ENCODE measurements at regions not wholly inside any gene's neighbourhood (a gene's known extent, or its start where the extent isn't known, plus 50 kb on each side); places are given as distances from the start of the nearest gene placed in this dataset.

- Histone ChIP-seq H3K4me2 (ENCODE audit: low read depth, low read length, poor library complexity, severe bottlenecking) (no peak overlapping the region), H3K4me1 (ENCODE audit: low read length) (no peaks in the 10 kb centered on the region), H4K20me1 (ENCODE audit: insufficient read depth, low read depth, low read length) (no peaks in the 10 kb centered on the region), H3K4me3 (ENCODE audit: low read length) (no peak overlapping the region), H3K27ac (ENCODE audit: low read length) (no peak overlapping the region), H3K27me3 (ENCODE audit: low read length) (0 out of 2 replicates have a peak, but pooled peaks cover 3% of the 10 kb centered on the region), H2AFZ (ENCODE audit: low read length) (no peak overlapping the region), H3K9me3 (ENCODE audit: low read length) (no peaks in the 10 kb centered on the region), H3K79me2 (ENCODE audit: low read length) (no peaks in the 10 kb centered on the region), H3K36me3 (ENCODE audit: insufficient read depth, low read length) (no peaks in the 10 kb centered on the region), H3K9ac (ENCODE audit: low read length) (no peak overlapping the region), H3K9me2 (replicated peaks; ENCODE audit: insufficient read depth, low read length) (no peaks in the 10 kb centered on the region)
- DNase-seq: no peak
Measured at GRCh38 chr3:194985031-194985578, 285.9 kb downstream of the XXYLT1 start.

GRCh38 chr3:194986208-194987043 lies 284.5 kb downstream of the XXYLT1 start:
- H4K20me1 ChIP-seq (ENCODE audit: insufficient read depth, low read depth, low read length): no peaks in the 10 kb centered on the region
- 0 out of 2 replicates have a peak, but pooled peaks cover 3% of the 10 kb centered on the region for H3K27me3 ChIP-seq (ENCODE audit: low read length)
- no peak for DNase-seq
- H3K79me2 ChIP-seq (ENCODE audit: low read length): no peaks in the 10 kb centered on the region
- H3K9me2 ChIP-seq (replicated peaks; ENCODE audit: insufficient read depth, low read length): no peaks in the 10 kb centered on the region
- no peaks in the 10 kb centered on the region for H3K36me3 ChIP-seq (ENCODE audit: insufficient read depth, low read length)
- H3K4me3 ChIP-seq (ENCODE audit: low read length): no peak overlapping the region
- no peaks in the 10 kb centered on the region for H3K9me3 ChIP-seq (ENCODE audit: low read length)
- H3K4me1 ChIP-seq (ENCODE audit: low read length): no peaks in the 10 kb centered on the region
- no peak overlapping the region for H2AFZ ChIP-seq (ENCODE audit: low read length)
- no peak overlapping the region for H3K9ac ChIP-seq (ENCODE audit: low read length)
- no peak overlapping the region for H3K4me2 ChIP-seq (ENCODE audit: low read depth, low read length, poor library complexity, severe bottlenecking)
- H3K27ac ChIP-seq (ENCODE audit: low read length): no peak overlapping the region

GRCh38 chr3:194987571-194988494 lies 283.1 kb downstream of the XXYLT1 start:
- no peak for DNase-seq
- no peak overlapping the region for H2AFZ ChIP-seq (ENCODE audit: low read length)

DNA sequence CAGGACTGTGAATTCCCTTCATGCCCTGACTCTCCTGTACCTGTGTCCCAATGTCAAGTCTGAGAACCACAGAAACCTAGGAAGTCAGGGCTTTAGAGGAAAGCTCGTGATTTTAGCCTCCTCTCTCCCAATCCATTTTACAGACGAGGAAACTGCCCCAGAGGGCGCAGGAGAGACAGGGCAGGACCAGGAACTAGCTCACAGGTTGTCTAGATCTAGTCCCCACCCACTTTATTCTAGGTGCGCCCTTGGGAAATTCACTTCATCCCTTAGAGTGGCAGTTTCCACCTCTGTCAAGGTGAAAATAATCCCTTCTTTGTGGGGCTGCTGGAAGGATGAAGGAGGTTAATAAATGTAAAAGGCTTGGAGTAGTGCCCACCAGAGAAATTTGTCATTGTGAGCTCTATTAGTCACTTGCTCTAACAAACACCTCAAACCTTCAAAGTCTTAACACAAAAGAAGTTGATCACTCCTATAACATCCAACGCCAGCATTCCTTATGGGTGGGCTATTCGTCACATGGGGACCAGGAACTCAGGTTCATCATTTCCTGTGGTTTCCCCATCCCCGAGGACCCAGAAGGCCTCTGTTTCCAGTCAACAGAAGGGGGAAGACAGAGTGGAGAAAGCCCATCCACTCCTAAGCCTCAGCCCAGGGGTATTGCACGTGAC lies 282.3 kb downstream of the XXYLT1 start:
- Histone ChIP-seq H3K9me2 (replicated peaks; ENCODE audit: insufficient read depth, low read length) (no peaks in the 10 kb centered on the region), H3K4me1 (ENCODE audit: low read length) (no peaks in the 10 kb centered on the region), H3K4me3 (ENCODE audit: low read length) (no peak overlapping the region), H3K4me2 (ENCODE audit: low read depth, low read length, poor library complexity, severe bottlenecking) (no peak overlapping the region), H3K27me3 (ENCODE audit: low read length) (no peaks in the 10 kb centered on the region), H3K9ac (ENCODE audit: low read length) (no peak overlapping the region), H3K36me3 (ENCODE audit: insufficient read depth, low read length) (no peaks in the 10 kb centered on the region), H3K9me3 (ENCODE audit: low read length) (no peaks in the 10 kb centered on the region), H2AFZ (ENCODE audit: low read length) (no peak overlapping the region), H3K79me2 (ENCODE audit: low read length) (no peaks in the 10 kb centered on the region), H4K20me1 (ENCODE audit: insufficient read depth, low read depth, low read length) (no peaks in the 10 kb centered on the region), H3K27ac (ENCODE audit: low read length) (no peak overlapping the region)
- DNase-seq: no peak

More at GRCh38 chr3:194987571-194988494, 283.1 kb downstream of the XXYLT1 start:
- Histone ChIP-seq H3K27ac (ENCODE audit: low read length) (no peak overlapping the region), H3K4me1 (ENCODE audit: low read length) (no peaks in the 10 kb centered on the region), H3K27me3 (ENCODE audit: low read length) (no peaks in the 10 kb centered on the region), H3K36me3 (ENCODE audit: insufficient read depth, low read length) (no peaks in the 10 kb centered on the region), H3K4me2 (ENCODE audit: low read depth, low read length, poor library complexity, severe bottlenecking) (no peak overlapping the region), H3K9ac (ENCODE audit: low read length) (no peak overlapping the region), H3K9me3 (ENCODE audit: low read length) (no peaks in the 10 kb centered on the region), H3K9me2 (replicated peaks; ENCODE audit: insufficient read depth, low read length) (no peaks in the 10 kb centered on the region), H3K4me3 (ENCODE audit: low read length) (no peak overlapping the region), H3K79me2 (ENCODE audit: low read length) (no peaks in the 10 kb centered on the region), H4K20me1 (ENCODE audit: insufficient read depth, low read depth, low read length) (no peaks in the 10 kb centered on the region)

- no peak overlapping the region for H3K4me3 ChIP-seq (ENCODE audit: low read length)
- no peaks in the 10 kb centered on the region for H3K79me2 ChIP-seq (ENCODE audit: low read length)
- H3K27ac ChIP-seq (ENCODE audit: low read length): no peak overlapping the region
- no peaks in the 10 kb centered on the region for H3K36me3 ChIP-seq (ENCODE audit: insufficient read depth, low read length)
- no peaks in the 10 kb centered on the region for H3K9me2 ChIP-seq (replicated peaks; ENCODE audit: insufficient read depth, low read length)
- no peak overlapping the region for H3K9ac ChIP-seq (ENCODE audit: low read length)
- DNase-seq: no peak
- H4K20me1 ChIP-seq (ENCODE audit: insufficient read depth, low read depth, low read length): no peaks in the 10 kb centered on the region
- H3K4me1 ChIP-seq (ENCODE audit: low read length): no peaks in the 10 kb centered on the region
- no peak overlapping the region for H2AFZ ChIP-seq (ENCODE audit: low read length)
- no peaks in the 10 kb centered on the region for H3K27me3 ChIP-seq (ENCODE audit: low read length)
- H3K4me2 ChIP-seq (ENCODE audit: low read depth, low read length, poor library complexity, severe bottlenecking): no peak overlapping the region
- no peaks in the 10 kb centered on the region for H3K9me3 ChIP-seq (ENCODE audit: low read length)
Measured at GRCh38 chr3:194989241-194989640, 281.7 kb downstream of the XXYLT1 start.

DNA sequence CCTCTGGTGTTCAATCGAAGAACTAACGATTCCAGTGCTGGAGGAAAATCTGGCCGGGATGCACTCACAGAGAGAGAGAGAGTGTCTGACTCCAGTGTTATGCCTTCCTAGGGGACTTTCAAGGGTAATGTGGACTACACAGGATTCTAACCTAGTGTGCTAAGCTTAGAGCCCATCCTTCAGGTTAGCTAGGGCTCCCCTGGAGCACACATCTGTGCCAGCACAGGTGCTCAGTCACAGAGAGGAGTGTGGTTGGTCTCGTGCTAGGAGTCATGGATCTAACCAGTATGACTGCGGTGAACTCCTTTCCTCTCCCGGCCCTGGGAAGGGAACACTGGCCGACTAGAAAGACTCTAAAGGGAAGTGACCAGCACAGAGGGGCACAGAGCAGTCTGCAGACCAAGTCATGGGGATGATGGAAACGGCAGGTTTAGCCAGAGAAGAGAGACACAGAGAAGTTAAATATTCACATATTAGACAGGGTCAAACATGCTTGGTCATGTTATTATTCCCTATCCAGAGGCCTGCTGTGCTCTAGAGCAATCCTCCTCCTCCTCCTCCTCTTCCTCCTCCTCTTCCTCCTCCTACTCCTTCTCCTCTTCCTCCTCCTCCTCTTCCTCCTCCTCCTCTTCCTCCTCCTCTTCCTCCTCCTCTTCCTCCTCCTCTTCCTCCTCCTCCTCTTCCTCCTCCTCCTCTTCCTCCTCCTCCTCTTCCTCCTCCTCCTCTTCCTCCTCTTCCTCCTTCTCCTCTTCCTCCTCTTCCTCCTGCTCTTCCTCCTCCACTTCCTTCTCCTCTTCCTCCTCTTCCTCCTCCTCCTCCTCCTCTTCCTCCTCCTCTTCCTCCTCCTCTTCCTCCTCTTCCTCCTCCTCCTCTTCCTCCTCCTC lies 280.3 kb downstream of the XXYLT1 start:
- H3K79me2 ChIP-seq (ENCODE audit: low read length): no peaks in the 10 kb centered on the region
- DNase-seq: no peak
- no peak overlapping the region for H3K27ac ChIP-seq (ENCODE audit: low read length)
- no peaks in the 10 kb centered on the region for H3K9me2 ChIP-seq (replicated peaks; ENCODE audit: insufficient read depth, low read length)
- no peaks in the 10 kb centered on the region for H3K9me3 ChIP-seq (ENCODE audit: low read length)
- H3K4me1 ChIP-seq (ENCODE audit: low read length): peaks cover 2% of the 10 kb centered on the region; the same call in 1 of the 2 replicates
- no peaks in the 10 kb centered on the region for H3K36me3 ChIP-seq (ENCODE audit: insufficient read depth, low read length)
- H3K9ac ChIP-seq (ENCODE audit: low read length): no peak overlapping the region
- no peak overlapping the region for H3K4me3 ChIP-seq (ENCODE audit: low read length)
- H4K20me1 ChIP-seq (ENCODE audit: insufficient read depth, low read depth, low read length): no peaks in the 10 kb centered on the region
- no peaks in the 10 kb centered on the region for H3K27me3 ChIP-seq (ENCODE audit: low read length)
- no peak overlapping the region for H2AFZ ChIP-seq (ENCODE audit: low read length)
- H3K4me2 ChIP-seq (ENCODE audit: low read depth, low read length, poor library complexity, severe bottlenecking): no peak overlapping the region

- Histone ChIP-seq H3K4me1 (ENCODE audit: low read length) (peaks cover 2% of the 10 kb centered on the region; the same call in 1 of the 2 replicates), H3K4me3 (ENCODE audit: low read length) (no peak overlapping the region), H2AFZ (ENCODE audit: low read length) (no peak overlapping the region), H3K36me3 (ENCODE audit: insufficient read depth, low read length) (no peaks in the 10 kb centered on the region), H3K9me3 (ENCODE audit: low read length) (no peaks in the 10 kb centered on the region), H3K9ac (ENCODE audit: low read length) (no peak overlapping the region), H3K27me3 (ENCODE audit: low read length) (no peaks in the 10 kb centered on the region), H3K4me2 (ENCODE audit: low read depth, low read length, poor library complexity, severe bottlenecking) (no peak overlapping the region), H3K79me2 (ENCODE audit: low read length) (no peaks in the 10 kb centered on the region), H3K9me2 (replicated peaks; ENCODE audit: insufficient read depth, low read length) (no peaks in the 10 kb centered on the region), H3K27ac (ENCODE audit: low read length) (no peak overlapping the region), H4K20me1 (ENCODE audit: insufficient read depth, low read depth, low read length) (no peaks in the 10 kb centered on the region)
- no peak for DNase-seq
Measured at GRCh38 chr3:194991338-194991654, 279.7 kb downstream of the XXYLT1 start.
